Medulla oblongata (tissue), 1 donor: ENCODE measurements at regions not wholly inside any gene's neighbourhood (a gene's known extent, or its start where the extent isn't known, plus 50 kb on each side); places are given as distances from the start of the nearest gene placed in this dataset.
A peak's percentile ranks its signal among the peaks of the same experiment; 100 is the strongest.
"Not testable (repeated sequence)": the region's sequence is repeated elsewhere in the genome, so short reads cannot be mapped to it uniquely, and the experiment has no call there.

ENCODE experiments used
- DNase-seq: peaks from one replicate; pipeline ENCODE4 v3.0.0-alpha.2; 2015; ENCODE audit errors: extremely low spot score

DNA sequence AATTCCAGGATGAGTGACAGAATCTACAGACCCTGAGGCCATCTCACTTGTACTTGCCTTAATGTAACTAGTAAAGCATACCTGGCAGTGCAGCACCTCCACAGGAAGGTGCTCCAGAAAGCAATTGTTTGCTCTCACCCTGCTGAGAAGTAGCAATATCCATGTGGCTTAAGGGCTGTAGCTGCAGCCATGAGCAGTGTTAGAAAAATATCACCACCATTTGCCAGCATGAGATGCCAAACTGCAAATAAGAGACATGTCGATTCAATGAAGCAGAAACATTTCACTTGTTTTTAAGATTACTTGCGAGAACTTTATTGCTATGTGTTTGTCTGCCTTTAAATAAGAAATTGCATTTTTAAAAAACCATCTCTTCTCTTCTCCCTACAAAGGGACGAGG lies 151.5 kb downstream of the PRL start:
- DNase-seq = no peak

DNA sequence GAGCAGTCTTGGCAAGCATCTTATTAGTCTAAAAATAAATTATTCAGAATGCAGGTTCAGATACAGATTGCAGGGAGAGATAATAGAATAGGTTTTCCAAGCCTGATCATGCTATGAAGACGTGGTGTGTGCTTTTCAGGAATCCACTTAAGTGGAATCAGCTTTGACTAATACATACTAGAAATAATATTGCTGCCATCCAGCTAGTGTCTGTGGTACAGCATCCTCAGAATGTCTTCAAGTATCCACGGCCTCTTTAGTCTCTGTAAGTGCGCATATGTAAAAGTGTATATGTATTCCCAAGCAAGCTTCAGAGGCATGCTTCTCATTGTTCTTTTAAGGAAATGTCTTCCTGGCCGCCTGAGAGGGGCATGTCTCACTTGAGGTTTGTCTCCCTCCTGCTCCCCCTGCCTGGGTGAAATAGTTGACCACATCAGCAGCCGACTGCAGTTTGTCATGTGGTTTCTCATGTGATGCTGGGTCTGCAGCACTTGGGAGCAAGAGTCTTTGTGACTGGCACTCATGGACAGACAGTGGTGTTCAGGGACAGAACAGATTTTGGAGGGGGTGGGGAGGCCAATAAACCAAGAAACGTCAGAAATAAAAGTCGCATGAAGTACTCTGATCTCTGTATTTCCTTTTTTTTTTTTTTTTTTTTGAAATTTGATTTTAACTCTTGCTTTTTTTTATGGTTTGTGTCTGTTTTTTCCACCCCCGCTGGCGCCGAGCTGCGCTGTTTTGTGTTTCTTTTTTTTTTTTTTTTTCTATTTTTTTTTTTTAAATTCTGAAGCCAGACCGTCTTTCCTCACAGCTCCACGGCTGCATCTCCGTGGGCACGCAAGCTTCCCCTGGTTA lies 150.8 kb downstream of the PRL start:
- DNase-seq = peak; percentile 96

DNA sequence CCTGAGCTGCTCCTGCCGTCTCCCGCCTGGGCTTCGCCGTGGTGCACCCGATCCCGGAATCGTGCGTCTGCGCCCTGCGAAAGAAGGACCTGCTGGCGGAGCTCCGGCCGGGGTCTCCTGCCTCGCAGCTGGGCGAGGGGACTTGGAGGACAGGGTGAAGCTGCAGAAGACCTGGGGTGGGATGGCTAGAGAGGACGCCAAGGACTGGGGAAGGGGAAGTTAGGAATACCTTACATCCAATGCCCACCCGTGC lies 150.2 kb downstream of the PRL start:
- DNase-seq = no peak

DNA sequence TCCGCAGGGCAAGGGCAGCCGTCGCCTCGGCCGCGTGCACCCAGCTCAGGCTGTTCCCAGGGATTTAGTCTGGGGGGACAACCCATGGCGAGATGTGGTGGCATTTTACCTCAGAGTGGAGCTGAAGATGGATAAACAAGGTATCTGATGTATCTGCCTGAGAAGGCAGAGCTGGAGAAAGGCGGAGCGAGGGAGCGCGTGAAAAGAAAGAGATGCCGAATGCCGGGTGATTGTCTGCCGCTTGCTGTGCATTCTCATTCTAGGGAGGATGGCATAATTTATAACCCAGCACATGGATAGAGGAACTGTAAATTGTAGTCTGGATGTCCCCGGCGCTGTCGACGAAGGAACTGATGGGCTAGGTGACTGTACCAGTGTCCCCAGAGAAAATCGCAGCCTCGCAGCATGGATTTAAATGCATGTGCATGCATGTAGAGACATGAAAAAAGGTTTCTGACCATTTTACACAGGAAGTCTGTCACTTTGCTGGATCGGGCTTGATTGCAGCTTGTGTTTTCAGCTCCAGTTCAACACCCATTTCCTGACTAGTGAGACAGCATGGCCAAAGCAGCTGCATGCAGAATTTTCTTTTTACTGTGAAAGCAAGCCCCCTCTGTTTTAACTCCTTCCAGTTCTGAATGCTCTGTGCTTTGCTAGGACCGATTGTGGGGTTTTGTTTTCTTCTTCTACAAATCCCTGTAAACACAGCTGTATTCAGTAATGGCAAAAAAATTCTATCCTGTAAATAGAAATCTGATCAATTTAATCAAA lies 149.7 kb downstream of the PRL start:
- peak; percentile 56 for DNase-seq

DNA sequence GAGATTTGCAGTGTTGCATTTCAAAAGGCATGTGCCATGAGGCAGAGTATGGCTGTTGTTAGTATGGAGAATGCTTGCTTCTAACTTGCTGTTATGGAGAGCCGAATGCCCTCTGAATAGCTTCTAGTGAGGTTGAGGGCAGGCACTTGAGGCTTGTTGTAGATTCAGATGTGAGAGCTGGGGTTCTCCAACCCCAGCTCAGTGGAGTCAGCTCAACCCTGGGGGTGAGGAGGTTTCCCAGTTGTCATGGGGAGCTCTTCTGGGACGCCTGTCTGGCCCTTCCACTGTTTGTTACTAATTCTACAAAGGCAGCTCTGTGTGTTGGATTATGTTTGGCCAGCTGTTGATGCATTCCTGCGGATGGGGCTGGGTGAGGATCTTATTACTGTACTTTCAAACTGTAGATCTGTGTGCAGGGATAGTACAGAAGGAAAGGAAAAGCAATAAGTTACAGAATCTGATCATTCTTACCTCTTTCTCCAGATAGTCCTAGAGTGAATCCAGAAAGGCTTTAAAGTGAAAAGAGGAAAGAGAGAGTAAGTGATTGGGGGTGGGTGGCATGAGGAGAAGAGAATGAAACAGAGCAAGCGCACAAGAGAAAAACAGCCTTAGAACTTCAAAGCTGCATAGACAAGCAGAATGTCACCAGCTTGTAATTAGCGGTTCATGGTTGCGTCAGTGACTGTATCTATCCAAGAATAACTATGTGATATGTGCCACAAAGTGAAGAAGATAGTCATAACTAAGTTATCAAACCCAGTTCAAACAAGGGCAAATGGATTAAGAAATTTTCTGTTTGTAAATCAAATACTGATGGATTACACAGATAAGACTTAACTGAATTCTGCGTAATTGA lies 148.7 kb downstream of the PRL start:
- DNase-seq = peak; percentile 74

DNA sequence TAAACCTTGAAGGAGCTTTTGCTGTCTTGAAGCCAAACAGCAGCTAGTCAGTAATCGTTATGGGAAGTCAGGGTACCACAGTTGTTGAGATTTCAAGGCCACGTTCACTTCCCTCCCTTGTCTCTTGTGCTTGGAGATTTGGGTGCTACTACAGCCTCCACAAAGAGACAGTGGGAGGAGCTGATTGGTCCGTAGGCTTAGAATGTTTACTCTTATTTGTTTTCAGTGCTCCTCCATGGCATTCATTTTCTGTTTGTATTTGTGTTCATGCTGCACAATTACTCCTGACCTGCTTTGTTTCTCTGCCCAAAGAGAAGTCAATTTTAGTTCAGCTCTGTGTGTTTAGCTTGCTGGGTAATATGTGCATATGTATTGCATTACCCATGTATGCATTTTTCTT lies 147.7 kb downstream of the PRL start:
- DNase-seq = peak; percentile 56

DNA sequence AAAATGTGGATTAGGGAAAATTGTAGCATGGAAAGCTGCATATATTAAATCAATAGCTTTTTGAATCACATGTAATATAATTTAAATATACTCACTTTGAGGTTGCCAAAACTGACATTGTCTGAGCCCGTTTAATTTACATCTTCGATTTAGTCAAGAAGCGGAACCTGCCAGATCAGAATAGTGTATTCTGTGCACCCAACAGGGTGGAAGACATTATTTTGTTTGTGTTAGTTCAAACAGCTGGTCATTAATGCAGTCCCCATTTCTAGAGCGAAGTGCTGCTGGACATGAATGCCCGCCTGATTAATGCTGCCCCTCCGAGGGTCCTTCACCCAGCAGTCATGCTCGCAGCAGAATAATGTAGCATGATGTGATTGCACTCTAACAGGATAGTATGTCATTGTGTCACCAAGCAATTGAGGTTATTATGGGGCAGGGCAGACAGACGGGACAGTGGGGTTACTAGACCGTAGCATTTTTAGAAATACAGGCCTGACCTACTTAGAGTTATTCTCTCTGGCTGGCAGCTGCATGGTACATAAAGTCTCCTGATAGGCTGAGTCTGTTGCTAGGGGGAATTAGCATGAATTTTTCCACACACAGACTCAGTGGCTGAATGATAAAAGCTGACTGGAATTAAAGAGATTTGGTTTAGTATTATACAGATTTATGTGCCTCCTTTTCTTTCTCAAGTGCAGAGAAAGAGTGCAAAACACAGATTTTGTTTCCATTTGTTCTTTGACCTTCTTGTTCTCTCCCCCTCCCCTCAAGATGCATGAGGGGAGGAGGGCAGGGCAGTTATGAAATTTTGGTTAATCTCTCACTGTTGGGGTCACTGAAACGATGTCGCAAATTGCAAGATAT lies 147.1 kb downstream of the PRL start:
- DNase-seq = peak; percentile 73

GRCh38 chr6:22150368-22151035 lies 146.3 kb downstream of the PRL start:
- no peak for DNase-seq

- no peak for DNase-seq
Measured at GRCh38 chr6:22151892-22152291, 144.9 kb downstream of the PRL start.

- DNase-seq = no peak
Measured at GRCh38 chr6:22152841-22153240, 144.0 kb downstream of the PRL start.

DNA sequence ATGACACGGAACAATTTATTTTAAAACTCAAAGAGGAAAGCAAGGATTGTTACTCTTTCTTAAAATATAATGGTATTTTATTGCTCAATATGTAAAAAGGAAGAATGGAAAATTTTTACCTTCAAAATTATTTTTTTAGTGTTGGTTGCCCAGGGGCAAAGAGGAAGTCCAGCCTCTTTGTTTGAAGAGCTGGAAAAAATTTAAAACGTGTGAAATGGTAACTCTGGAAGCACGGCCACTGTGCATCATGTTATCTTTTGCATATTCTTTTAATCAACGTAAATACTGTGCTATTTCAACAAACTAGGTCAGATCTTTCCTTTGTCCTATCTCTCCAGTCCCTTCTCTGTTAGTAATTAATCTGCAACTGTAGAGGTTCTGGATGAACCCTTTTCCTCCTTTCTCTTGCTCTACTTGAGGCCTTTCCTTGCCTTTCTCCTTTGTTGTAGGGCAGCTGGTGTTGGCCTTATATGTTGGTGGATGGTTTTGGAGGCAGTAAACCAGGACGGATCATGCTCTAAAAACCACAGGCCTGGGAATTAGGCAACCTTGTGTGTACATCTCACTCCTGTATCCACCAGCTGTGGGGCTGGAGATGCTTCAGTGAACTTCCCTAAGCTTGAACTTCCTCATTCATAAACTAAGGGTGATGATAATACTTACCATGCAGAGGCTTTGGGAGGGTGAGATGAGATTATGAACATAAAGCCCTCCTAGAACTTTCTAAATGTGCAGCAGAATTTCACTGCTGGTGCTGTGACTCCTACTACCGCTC lies 143.3 kb downstream of the PRL start:
- DNase-seq = no peak

GRCh38 chr6:22155551-22155950 lies 141.3 kb downstream of the PRL start:
- DNase-seq = no peak

- DNase-seq = no peak
Measured at GRCh38 chr6:22157233-22157632, 139.6 kb downstream of the PRL start.

DNA sequence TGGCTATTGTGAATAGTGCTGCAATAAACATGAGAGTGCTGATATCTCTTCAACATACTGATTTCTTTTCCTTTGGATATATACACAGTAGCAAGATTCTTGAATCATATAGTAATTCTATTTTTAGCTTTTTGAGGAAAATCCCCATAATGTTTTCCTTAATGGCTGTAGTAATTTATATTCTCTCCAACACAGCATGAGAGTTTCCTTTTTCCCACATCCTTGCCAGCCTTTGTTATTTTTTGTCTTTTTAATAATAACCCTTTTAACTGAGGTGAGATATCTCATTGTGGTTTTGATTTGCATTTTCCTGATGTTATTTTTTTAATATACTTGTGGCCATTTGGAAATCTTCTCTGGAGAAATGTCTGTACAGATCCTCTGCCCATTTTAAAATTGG lies 132.6 kb downstream of the PRL start:
- DNase-seq = no peak

GRCh38 chr6:22171006-22171405 lies 125.8 kb downstream of the PRL start:
- not testable (repeated sequence) for DNase-seq

DNA sequence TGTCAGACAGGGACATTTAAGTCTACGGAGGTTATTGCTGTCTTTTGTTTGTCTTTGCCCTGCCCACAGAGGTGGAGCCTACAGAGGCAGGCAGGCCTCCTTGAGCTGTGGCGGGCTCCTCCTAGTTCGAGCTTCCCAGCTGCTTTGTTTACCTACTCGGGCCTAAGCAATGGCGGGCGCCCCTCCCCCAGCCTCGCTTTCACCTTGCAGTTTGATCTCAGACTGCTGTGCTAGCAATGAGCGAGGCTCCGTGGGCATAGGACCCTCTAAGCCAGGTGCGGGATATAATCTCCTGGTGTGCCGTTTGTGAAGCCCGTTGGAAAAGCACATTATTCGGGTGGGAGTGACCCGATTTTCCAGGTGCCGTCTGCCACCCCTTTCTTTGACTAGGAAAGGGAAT lies 125.0 kb downstream of the PRL start:
- not testable (repeated sequence) for DNase-seq

GRCh38 chr6:22173311-22173710 lies 123.5 kb downstream of the PRL start:
- DNase-seq = no peak

DNA sequence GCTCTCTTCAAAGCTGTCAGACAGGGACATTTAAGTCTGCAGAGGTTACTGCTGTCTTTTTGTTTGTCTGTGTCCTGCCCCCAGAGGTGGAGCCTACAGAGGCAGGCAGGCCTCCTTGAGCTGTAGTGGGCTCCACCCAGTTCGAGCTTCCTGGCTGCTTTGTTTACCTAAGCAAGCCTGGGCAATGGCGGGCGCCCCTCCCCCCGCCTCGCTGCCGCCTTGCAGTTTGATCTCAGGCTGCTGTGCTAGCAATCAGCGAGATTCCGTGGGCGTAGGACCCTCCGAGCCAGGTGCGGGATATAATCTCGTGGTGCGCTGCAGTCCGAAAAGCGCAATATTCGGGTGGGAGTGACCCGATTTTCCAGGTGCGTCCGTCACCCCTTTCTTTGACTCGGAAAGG lies 116.6 kb downstream of the PRL start:
- not testable (repeated sequence) for DNase-seq

DNA sequence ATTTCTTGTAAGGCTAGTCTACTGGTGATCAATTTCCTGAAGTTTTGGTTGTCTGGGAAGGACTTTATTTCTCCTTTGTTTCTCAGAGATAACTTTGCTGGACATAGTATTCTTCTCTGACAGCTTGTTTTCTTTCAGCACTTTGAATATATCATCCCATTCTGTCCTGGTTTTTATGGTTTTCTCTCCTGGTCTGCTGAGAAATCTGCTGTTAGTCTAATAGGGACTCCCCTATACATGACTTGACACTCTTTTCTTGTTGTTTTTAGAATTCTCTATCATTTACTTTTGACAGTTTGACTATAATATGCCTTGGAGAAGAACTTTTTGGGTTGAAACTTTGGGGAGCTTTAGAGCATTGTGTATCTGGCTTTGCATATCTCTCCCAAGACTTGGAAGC lies 112.5 kb downstream of the PRL start:
- no peak for DNase-seq

DNA sequence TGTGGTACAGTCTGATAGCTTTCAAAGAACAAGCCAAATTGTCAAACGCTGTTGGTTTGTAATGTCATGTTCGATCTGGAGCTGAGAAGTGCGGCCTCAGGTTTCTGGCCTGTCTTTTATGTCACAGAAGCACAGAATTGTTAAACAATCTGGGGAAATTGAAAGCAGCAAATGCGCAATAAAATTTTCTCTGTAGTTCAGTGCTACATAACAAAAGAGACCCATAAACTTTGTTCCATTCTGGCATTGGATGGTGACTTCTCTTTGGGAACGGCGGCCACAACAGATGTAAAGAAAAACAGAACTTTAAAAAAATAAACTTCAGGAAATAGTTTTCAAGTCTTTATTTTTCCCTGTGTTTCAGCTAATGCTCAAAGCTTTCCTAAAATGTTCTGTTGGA lies 106.9 kb downstream of the PRL start:
- no peak for DNase-seq
